Activated naive CD4-positive, alpha-beta T cell treated with anti-CD3 and anti-CD28 coated beads, Interleukin-2, amount 50 U/mL, for 72 hours (primary cell): ENCODE measurements at regions not wholly inside any gene's neighbourhood (a gene's known extent, or its start where the extent isn't known, plus 50 kb on each side); places are given as distances from the start of the nearest gene placed in this dataset.

Source experiments
- ATAC-seq, 2 donors: fragments of 150-1000 bp; cut with Tn5 transposase; 2 replicates each; pipeline ENCODE4 v1.10.0; 2021; ENCODE audit warnings: mild to moderate bottlenecking in 2 of 2, moderate library complexity in 2 of 2
- DNase-seq, 2 donors: peaks; one replicate each; pipeline ENCODE4 v3.0.0; 2021 to 2022; ENCODE audit warnings: low spot score in 2 of 2
- H3K27ac Mint-ChIP-seq, 2 donors: one replicate each; pipeline ENCODE4 v1.8.0; 2022; ENCODE audit warnings: mild to moderate bottlenecking in 2 of 2, mixed read lengths in 2 of 2
- H3K36me3 Mint-ChIP-seq, 2 donors: one replicate each; pipeline ENCODE4 v1.8.0; 2022; ENCODE audit warnings: mixed read lengths in 2 of 2
- H3K9me3 Mint-ChIP-seq, 2 donors: one replicate each; pipeline ENCODE4 v1.8.0; 2022; ENCODE audit warnings: mixed read lengths in 2 of 2

DNA sequence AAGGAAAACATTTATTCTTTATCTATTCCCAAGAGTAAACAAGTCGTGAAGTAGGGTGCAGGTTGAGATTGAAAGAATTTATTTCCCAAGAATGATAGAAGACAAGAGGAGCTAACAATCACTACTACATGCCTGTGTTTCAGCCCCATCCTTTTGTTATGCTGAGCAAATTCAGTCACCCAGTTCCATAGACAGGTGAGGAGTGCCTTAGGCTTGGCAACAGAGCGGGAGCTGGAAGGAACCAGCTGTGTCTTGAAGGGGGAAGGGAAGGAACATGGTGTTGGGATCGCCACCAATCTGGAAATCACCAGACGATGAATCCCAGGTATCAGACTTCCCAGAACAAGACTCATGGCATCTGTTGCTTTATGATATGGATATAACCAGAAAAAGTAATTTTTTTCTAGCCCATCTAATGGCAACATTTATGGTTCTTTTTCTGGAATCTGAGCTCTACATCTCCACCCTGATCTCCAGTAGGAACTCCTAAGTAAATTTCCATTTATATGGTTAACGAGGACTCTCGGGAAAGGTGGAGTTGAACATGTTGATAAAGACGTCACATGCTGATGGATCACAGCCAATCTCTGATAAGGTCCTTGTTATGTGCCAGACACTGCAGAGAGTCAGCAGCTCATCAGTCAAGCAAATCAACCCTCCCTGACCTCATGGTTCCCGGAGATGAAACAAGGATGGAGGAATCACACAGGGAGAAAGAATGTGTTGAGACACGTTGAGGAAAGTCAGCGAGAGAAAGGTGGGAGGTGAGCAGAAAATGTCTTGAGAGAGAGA is 344.9 kb downstream of the SMOC2 start:
- Mint-ChIP-seq H3K27ac (no peak overlapping the region), H3K9me3 (no peaks in the 10 kb centered on the region), H3K36me3 (no peaks in the 10 kb centered on the region)
- no peak for DNase-seq
- no peak for ATAC-seq

DNA sequence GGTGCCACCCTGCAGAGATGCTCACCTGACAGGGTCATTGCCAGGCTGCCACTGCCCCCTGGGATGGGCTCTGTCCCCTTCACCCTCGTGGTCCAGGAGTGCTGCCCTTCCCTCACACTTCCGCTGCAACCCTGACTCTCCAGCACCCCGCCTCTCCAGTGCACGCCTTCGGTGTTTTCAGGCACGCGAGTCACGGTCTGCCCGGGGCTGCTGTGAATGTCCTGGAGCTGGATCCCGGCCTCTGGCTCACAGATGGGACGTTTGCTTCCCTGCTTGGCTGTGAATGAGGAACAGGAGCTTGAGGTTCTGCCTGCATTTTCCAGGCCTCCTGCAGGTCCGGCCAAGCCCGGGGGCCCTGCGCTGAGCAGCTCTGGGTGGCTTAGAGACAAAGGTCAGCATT is 343.4 kb downstream of the SMOC2 start:
- Mint-ChIP-seq H3K36me3 (no peaks in the 10 kb centered on the region), H3K9me3 (peaks cover 0 to 5% of the 10 kb centered on the region in 2 donors), H3K27ac (no peak overlapping the region)
- no peak for ATAC-seq
- DNase-seq, result no peak

DNA sequence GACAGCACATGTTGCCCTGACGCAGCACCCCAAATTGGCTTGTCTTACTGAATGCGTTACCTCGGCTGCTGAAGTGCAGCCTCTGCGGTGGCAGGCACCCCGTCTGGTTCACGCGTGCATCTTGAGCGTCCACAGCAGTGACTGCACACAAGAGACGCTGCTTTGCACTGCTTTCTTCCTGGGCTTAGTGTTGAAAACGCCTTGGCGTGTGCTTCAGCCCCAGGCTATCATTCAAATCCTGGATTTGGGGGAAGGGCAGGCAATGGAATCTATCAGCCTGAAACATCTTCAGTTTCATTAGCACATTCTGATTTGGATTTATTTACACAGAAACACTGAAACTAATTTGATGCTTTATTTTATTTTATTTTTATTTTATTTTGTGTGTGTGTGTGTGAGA is 342.7 kb downstream of the SMOC2 start:
- ATAC-seq (no peak), DNase-seq (no peak)
- peaks cover 0 to 5% of the 10 kb centered on the region in 2 donors for H3K9me3 Mint-ChIP-seq
- H3K36me3 Mint-ChIP-seq, result no peaks in the 10 kb centered on the region
- no peak overlapping the region for H3K27ac Mint-ChIP-seq

DNA sequence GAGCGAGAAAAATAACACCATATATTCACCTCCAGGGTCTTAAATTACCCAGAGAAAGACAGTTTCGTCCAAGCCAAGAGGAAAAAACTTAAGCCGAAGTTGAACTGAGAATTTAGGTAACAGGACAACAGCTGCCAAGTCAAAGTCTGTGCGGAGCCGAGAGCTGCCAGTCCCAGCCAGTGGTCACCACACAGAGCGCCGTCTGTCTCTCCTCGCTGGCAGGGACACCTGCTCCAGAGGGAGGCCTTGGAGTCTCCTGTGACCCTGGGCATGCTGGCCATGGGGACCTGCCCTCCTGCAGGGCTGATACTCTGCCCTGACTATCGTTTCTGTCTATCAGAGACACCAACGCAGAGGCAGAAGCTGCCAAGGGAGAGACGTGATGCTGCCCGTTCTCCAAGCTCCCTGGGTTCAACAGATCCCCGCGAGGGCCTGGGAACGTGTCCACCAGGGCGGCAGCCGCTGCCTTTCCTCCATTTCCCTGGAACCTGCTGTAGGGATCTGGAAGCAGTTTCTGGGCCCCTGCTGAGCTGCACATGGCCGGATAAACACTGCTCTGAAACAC is 341.3 kb downstream of the SMOC2 start:
- no peak for DNase-seq
- no peak for ATAC-seq
- no peak overlapping the region for H3K27ac Mint-ChIP-seq
- no peaks in the 10 kb centered on the region for H3K36me3 Mint-ChIP-seq
- peaks cover 0 to 5% of the 10 kb centered on the region in 2 donors for H3K9me3 Mint-ChIP-seq

DNA sequence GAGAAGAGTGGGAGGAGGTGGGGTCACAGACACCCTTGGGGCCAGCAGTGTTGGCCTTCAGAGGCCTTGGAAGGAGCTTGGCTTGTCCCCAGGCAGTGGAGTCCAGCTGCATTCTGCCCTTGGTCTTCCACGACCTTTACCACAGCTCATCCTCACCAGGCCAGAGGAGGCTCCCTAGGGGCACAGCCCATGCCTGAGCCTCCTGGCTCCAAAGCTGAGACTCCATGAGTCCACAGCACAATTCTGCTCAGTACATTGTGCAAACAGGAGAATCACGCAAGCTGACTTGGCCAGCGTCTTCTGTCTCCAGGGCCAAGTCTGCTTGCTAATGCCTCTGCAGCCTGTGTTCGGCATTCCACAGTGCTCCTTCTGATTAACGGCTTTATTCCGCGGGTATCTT is 337.2 kb downstream of the SMOC2 start:
- ATAC-seq (no peak), DNase-seq (no peak)
- Mint-ChIP-seq H3K27ac (no peak overlapping the region), H3K9me3 (peaks cover 19 to 28% of the 10 kb centered on the region in 2 donors), H3K36me3 (peaks cover 11 to 15% of the 10 kb centered on the region in 2 donors)

DNA sequence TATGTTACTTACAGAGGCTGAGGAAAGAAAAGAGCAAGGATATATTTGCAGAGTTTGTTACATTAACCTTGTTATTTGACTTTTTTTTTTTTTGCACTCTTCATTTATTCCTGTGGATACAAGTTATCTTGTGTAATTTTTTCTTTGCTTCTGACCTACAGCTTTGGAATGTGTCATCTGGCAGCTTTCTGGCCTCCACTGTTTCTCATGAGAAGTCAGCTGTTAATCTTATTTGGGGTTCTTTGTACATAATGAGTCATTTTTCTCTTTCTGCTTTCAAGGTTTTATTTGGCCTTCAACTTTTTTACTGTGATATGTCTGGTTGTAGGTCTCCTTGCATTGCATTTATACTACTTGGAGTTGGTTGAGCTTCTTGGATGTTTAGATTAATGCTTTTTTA is 333.4 kb downstream of the SMOC2 start:
- ATAC-seq, result no peak

DNA sequence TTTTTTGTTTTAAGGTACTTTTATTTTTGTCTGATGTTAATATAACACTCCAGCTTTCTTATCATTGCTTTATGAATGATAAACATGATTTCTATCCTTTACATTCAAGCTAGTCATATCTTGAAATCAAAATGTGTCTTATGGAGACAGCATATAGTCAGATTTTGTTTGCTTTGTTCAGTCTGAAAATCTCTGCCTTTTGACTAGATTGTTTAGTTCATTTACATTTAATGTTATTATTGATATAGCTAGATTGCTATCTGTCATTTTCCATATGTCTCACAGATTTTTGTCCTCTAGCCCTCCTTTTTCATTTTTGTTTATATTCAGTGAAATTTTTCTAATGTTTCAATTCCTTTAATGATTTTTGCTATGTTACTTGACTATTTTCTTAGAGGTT is 332.8 kb downstream of the SMOC2 start:
- Mint-ChIP-seq H3K9me3 (peaks cover 24 to 35% of the 10 kb centered on the region in 2 donors), H3K36me3 (peaks cover 11 to 20% of the 10 kb centered on the region in 2 donors), H3K27ac (no peak overlapping the region)
- DNase-seq (no peak), ATAC-seq (no peak)

More for the DNA sequence above, 333.4 kb downstream of the SMOC2 start:
- Mint-ChIP-seq H3K36me3 (peaks cover 11 to 20% of the 10 kb centered on the region in 2 donors), H3K27ac (no peak overlapping the region), H3K9me3 (peaks cover 24 to 34% of the 10 kb centered on the region in 2 donors)
- no peak for DNase-seq

DNA sequence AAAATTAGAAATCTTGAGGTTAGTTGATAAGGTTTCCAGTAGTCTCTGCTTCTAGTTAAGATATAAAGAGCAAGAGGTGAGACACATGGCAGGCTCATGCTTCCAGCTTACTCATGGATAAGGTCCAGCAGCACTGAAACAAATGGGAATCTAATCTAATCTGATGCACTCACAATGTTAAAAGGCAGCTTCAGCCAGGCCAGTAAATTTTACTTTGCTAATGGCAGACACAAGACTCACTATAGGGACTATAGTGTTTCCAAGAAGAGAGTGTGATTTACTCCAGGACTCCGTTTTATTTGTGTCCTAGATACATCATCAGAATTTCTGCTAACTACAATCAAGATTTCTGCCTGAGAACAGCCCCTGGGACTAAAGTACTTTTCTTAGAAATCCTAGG is 324.8 kb downstream of the SMOC2 start:
- ATAC-seq, result no peak
- Mint-ChIP-seq H3K9me3 (peaks cover 3 to 9% of the 10 kb centered on the region in 2 donors), H3K27ac (no peak overlapping the region), H3K36me3 (no peaks in the 10 kb centered on the region)
- DNase-seq, result no peak

DNA sequence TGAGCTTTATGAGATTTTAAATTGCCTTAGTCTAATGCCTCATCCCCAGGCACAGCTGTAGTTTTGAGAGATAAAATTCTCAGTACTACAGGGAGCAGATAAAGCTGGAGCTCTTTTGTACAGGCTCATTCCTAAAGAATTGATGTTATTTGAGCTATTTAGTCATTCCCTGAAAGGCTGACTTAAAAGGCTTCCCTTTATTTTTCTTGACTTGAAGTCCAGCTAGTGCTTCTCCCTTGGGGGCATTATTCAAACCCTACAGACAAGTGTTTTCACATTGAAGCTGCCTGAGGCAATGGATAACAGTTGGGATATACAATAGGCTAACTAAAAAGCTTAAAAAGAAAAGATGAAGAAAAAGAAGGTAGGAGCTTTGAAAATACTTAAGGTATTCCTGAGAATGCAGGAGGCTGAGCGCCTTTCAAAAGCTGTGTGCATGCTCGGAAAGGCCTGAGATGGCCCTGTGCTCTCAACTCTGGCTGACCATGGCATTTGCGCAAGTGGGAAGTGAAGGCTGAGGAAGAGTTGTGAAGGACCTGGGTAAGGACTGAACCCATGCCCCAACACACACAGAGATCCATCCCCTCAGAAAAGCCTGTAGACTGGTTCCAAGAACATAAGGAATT is 315.1 kb downstream of the SMOC2 start:
- DNase-seq (no peak), ATAC-seq (no peak)
- H3K36me3 Mint-ChIP-seq, result no peaks in the 10 kb centered on the region
- no peak overlapping the region for H3K27ac Mint-ChIP-seq
- no peaks in the 10 kb centered on the region for H3K9me3 Mint-ChIP-seq

DNA sequence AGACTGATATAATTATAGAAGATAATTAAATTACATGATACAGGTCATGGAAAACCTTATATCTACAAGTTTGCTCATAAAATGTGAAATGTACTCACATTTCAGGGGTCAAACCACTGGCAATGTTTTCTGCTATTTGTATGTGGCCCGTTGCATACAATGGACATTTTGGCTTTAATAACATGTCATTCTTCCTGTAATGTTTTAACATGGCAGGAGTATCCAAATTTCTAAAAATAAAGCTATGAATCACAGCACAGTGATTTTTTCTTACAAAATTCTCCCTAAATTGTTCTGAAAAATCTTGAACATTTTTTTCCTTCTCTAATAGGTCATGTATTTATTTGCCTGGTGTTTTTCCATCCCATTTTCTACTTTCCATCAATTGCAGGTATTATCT is 305.7 kb downstream of the SMOC2 start:
- ATAC-seq, result no peak
- Mint-ChIP-seq H3K27ac (no peak overlapping the region), H3K9me3 (peaks cover 4 to 14% of the 10 kb centered on the region in 2 donors), H3K36me3 (peaks cover 4 to 6% of the 10 kb centered on the region in 2 donors)
- no peak for DNase-seq

DNA sequence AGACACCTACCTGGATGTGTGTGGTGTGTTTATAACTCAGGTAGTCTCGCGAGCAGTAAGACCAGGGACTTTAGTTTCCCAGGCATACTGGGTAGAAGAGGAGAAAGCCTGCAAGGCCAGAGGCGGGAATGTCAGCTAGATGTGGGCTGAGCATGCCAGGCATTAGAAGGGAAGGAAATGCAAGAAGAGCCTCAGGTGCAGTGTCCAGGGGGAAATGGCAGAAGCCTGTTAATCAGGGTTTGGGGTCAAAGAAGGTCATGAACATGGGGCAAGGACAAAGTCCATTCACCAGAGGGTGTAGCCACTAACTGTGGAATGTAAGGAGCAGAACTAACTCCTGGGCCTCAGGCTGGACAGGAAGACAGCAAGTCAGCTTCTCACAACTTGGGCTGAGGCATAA is 305.0 kb downstream of the SMOC2 start:
- H3K27ac Mint-ChIP-seq, result no peak overlapping the region
- H3K9me3 Mint-ChIP-seq, result peaks cover 4 to 14% of the 10 kb centered on the region in 2 donors
- DNase-seq, result no peak
- peaks cover 4 to 6% of the 10 kb centered on the region in 2 donors for H3K36me3 Mint-ChIP-seq
- no peak for ATAC-seq

DNA sequence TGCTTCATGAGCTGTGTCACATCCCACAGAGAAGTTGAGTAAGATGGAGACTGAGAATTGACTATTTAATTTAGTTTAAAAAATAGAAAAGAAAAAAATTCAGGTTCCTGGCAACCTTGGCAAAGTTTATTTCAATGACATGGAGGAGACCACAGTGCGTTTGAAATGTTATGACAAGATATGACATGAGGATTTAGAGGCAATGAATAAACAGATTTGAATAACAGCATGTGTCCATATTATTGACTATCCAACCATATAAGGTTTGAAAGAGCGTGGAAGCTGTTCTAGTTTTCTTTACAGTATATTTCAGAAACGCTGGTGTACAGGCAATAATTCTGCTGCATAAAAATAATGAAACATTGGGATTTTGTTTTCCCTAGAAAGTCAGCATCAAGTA is 303.9 kb downstream of the SMOC2 start:
- Mint-ChIP-seq H3K27ac (no peak overlapping the region), H3K9me3 (peaks cover 4 to 9% of the 10 kb centered on the region in 2 donors), H3K36me3 (peaks cover 4 to 6% of the 10 kb centered on the region in 2 donors)
- DNase-seq (no peak), ATAC-seq (no peak)

DNA sequence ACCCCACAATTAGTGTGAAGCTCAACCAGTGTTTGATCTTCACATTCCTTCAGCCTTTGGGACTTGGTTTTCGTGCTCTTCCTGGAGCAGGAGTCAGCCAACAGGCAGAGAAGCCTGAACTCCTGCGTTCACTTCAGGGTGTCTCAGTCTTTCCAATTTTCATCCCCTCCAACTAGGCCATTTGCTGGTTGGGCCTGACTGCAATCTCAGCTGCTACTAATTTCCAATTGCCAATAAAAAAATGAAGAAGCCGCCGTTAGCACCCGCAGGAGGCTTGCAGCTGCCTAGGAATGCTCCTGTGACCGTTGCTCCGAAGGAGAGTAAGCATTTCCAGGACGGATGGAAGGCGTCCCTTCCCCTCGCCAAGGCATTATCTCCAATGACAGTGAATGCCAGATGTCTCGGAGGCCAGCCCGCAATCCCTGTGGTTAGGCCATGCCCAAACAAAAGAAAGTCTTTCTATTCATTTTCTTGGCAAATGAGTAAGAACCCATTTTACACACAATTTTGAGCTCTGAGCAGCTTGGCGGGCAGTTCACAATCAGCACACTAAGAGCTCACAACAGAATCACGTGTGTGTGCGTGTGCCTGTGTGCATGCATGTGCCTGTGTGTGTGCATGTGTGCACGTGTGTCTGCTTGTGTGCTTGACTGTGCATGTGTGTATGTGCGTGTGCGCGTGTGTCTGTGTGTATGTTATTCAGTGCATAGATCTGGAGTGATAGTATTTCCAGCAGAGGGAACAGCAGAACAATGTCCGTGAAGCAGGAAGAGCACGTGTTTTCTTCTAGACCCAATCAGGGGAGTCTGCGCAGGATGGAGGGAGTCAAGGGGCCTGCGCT is 301.2 kb downstream of the SMOC2 start:
- H3K36me3 Mint-ChIP-seq, result peaks cover 4 to 10% of the 10 kb centered on the region in 2 donors
- no peak for DNase-seq
- no peak overlapping the region for H3K27ac Mint-ChIP-seq
- peaks cover 4% of the 10 kb centered on the region in 2 donors for H3K9me3 Mint-ChIP-seq
- ATAC-seq, result no peak

DNA sequence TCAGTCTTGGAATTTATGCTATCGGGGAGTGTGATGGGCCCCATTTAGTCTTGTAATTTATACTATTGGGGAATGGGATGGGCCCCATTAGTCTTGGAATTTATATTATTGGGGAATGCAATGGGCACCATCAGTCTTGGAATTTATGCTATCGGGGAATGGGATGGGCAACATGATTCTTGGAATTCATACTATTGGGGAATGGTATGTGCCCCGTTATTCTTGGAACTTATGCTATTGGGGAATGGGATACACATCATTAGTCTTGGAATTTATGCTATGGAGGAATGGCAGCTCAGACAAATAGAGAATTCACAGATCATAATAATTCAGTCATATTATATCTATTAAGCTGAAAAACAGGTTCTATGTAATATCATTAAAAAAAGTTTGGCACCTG is 300.3 kb downstream of the SMOC2 start:
- H3K36me3 Mint-ChIP-seq, result peaks cover 4 to 19% of the 10 kb centered on the region in 2 donors
- H3K27ac Mint-ChIP-seq, result no peak overlapping the region
- peaks cover 4% of the 10 kb centered on the region in 2 donors for H3K9me3 Mint-ChIP-seq
- ATAC-seq (no peak), DNase-seq (no peak)

DNA sequence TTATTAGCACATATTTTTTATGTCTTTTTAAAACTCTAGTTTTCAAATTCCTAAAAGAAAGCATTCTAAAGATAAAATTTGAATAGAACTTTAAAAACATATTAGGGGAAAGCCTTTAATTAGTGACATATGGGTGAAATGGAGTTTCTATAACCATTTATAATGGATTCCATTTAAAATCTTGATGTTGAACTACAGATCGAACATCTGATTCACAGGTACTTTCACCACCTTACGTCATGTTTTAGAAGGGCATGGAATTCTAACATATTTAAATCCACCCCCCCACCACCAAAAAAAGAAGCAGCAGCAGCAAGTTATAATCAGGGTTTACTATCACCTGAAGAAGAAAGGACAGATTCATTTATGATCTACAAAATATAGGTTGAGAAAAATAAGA is 298.4 kb downstream of the SMOC2 start:
- DNase-seq (no peak), ATAC-seq (no peak)

DNA sequence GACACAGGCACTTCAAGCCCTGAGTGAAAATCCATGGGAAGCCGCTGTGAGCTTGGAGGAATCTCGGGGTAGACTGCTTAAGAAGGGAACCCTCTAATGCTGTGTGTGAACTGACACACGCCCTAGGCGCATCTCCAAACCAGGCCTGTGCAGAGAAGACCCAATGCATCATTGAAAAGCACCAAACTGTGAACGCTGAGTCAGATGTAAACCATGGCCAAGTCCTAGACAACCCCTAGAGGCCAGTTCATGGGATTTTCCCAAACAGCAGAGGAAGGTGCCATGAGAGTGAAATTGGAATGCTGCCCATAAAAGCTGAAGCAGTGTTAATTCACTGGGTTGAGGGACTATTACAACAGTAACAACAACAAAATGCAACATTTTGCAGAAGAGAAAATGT is 296.5 kb downstream of the SMOC2 start:
- Mint-ChIP-seq H3K27ac (no peak overlapping the region), H3K9me3 (peaks cover 3% of the 10 kb centered on the region in 2 donors), H3K36me3 (peaks cover 3 to 19% of the 10 kb centered on the region in 2 donors)
- ATAC-seq, result no peak
- DNase-seq, result no peak

More for the DNA sequence above, 298.4 kb downstream of the SMOC2 start:
- Mint-ChIP-seq H3K9me3 (peaks cover 4% of the 10 kb centered on the region in 2 donors), H3K27ac (no peak overlapping the region), H3K36me3 (peaks cover 4 to 20% of the 10 kb centered on the region in 2 donors)

DNA sequence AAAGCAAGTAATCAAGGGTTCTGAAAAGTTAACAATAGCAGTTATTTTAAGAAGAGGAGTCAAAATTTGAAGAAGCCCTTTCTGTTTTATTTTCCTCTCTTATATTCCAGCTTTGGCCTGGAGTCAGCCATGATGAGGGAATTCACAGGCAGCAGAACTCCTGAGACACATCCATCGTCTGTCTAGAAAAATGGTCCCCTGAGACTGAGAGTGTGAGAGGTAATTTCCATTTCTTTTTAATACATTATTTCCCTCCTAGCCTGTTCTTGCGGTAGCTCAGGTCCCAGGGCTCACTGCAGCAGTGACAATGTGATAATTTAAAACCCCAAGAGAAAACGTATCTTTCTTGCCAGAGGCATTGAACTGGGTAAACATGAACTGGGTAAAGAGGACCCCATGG is 296.0 kb downstream of the SMOC2 start:
- peaks cover 0 to 14% of the 10 kb centered on the region in 2 donors for H3K36me3 Mint-ChIP-seq
- H3K9me3 Mint-ChIP-seq, result no peaks in the 10 kb centered on the region
- no peak overlapping the region for H3K27ac Mint-ChIP-seq
- no peak for ATAC-seq
- no peak for DNase-seq
